ENCODE measurements at regions not wholly inside any gene's neighbourhood (a gene's known extent, or its start where the extent isn't known, plus 50 kb on each side); places are given as distances from the start of the nearest gene placed in this dataset.

DNA sequence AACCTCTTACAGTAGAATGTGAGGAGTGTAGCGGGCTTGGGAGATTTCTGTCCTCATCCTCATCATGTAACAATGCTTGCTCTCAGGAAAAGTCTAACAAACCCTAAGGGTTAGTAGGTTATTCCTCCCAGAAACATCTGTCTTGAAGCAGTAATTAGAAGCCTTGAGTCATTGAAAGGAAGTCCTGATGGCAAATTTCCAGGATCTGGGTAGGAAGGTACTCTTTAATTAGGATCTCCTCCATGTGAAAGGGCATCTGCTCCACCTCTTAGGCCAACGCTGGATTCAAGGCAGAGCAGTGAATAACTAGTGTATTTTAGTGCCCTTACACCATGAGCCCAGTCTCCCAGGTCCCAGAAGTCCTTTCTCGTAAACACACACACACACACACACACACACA, 106.6 kb upstream of the BARHL2 start:
- TF ChIP-seq, protein P1, sequence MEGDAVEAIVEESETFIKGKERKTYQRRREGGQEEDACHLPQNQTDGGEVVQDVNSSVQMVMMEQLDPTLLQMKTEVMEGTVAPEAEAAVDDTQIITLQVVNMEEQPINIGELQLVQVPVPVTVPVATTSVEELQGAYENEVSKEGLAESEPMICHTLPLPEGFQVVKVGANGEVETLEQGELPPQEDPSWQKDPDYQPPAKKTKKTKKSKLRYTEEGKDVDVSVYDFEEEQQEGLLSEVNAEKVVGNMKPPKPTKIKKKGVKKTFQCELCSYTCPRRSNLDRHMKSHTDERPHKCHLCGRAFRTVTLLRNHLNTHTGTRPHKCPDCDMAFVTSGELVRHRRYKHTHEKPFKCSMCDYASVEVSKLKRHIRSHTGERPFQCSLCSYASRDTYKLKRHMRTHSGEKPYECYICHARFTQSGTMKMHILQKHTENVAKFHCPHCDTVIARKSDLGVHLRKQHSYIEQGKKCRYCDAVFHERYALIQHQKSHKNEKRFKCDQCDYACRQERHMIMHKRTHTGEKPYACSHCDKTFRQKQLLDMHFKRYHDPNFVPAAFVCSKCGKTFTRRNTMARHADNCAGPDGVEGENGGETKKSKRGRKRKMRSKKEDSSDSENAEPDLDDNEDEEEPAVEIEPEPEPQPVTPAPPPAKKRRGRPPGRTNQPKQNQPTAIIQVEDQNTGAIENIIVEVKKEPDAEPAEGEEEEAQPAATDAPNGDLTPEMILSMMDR (IDR thresholded peaks at IDR 0.05): no peak
- no peak for TF ChIP-seq POLR2A (IDR thresholded peaks at IDR 0.05)

All from tibial nerve (tissue), 3 donors.